ENCODE measurements at regions not wholly inside any gene's neighbourhood (a gene's known extent, or its start where the extent isn't known, plus 50 kb on each side); places are given as distances from the start of the nearest gene placed in this dataset.

DNA sequence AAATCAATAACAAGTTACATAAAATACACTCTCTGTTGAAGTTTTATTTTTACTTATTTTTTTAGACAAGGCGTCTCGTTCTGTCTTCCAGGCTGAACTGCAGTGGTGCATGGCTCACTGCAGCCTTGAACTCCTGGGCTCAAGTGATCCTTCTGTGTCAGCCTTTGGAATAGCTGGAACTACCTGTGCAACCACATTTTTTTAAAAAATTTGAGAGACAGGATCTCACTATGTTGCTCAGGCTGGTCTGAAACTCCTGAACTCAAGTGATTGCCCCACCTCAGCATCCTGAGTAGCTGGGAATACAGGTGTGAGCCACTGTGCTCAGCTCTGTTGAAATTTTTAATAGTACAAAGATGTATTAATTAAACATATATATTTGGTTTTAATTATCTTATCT lies 614.3 kb upstream of the ARRDC4 start:
- ATAC-seq (no peak), DNase-seq (ENCODE audit: low spot score) (no peak)
- H3K4me3 Mint-ChIP-seq, result no peak overlapping the region
- peaks cover 19% of the 10 kb centered on the region for H3K4me1 Mint-ChIP-seq
- POLR2A ChIA-PET, result no interaction called here
- CTCF ChIA-PET, result interaction anchor here (0.8 kb wide), 1 partner anchor 100 kb away, joined by 3 read pairs; no protein-coding TSS in a partner anchor
- H3K27me3 Mint-ChIP-seq (ENCODE audit: low read depth), result no peaks in the 10 kb centered on the region
- peaks cover 12% of the 10 kb centered on the region for H3K9me3 Mint-ChIP-seq
- peaks cover 13% of the 10 kb centered on the region for H3K36me3 Mint-ChIP-seq
- no peak overlapping the region for H3K27ac Mint-ChIP-seq
- TF ChIP-seq E2F1 (CRISPR knock-in tag; IDR thresholded peaks at IDR 0.05) (no peak), SP1 (CRISPR knock-in tag; conservative IDR thresholded peaks at IDR 0.05) (no peak), GRHL2 (CRISPR knock-in tag; IDR thresholded peaks at IDR 0.05; ENCODE audit: insufficient replicate concordance, severe bottlenecking) (no peak), NFE2L1 (CRISPR knock-in tag; IDR thresholded peaks at IDR 0.05) (no peak), TP53 (CRISPR knock-in tag; IDR thresholded peaks at IDR 0.05) (no peak), ZNF423 (CRISPR knock-in tag; IDR thresholded peaks at IDR 0.05) (no peak), MYBL2 (CRISPR knock-in tag; IDR thresholded peaks at IDR 0.05) (no peak), ZNF121 (CRISPR knock-in tag; IDR thresholded peaks at IDR 0.05) (no peak), FOXJ3 (CRISPR knock-in tag; IDR thresholded peaks at IDR 0.05; ENCODE audit: borderline replicate concordance) (no peak)
- TF ChIP-seq, protein P1, sequence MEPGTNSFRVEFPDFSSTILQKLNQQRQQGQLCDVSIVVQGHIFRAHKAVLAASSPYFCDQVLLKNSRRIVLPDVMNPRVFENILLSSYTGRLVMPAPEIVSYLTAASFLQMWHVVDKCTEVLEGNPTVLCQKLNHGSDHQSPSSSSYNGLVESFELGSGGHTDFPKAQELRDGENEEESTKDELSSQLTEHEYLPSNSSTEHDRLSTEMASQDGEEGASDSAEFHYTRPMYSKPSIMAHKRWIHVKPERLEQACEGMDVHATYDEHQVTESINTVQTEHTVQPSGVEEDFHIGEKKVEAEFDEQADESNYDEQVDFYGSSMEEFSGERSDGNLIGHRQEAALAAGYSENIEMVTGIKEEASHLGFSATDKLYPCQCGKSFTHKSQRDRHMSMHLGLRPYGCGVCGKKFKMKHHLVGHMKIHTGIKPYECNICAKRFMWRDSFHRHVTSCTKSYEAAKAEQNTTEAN (CRISPR knock-in tag; IDR thresholded peaks at IDR 0.05), result no peak
- TF ChIP-seq, protein P2, sequence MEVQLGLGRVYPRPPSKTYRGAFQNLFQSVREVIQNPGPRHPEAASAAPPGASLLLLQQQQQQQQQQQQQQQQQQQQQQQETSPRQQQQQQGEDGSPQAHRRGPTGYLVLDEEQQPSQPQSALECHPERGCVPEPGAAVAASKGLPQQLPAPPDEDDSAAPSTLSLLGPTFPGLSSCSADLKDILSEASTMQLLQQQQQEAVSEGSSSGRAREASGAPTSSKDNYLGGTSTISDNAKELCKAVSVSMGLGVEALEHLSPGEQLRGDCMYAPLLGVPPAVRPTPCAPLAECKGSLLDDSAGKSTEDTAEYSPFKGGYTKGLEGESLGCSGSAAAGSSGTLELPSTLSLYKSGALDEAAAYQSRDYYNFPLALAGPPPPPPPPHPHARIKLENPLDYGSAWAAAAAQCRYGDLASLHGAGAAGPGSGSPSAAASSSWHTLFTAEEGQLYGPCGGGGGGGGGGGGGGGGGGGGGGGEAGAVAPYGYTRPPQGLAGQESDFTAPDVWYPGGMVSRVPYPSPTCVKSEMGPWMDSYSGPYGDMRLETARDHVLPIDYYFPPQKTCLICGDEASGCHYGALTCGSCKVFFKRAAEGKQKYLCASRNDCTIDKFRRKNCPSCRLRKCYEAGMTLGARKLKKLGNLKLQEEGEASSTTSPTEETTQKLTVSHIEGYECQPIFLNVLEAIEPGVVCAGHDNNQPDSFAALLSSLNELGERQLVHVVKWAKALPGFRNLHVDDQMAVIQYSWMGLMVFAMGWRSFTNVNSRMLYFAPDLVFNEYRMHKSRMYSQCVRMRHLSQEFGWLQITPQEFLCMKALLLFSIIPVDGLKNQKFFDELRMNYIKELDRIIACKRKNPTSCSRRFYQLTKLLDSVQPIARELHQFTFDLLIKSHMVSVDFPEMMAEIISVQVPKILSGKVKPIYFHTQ (CRISPR knock-in tag; IDR thresholded peaks at IDR 0.05), result no peak
- TF ChIP-seq, protein P3, sequence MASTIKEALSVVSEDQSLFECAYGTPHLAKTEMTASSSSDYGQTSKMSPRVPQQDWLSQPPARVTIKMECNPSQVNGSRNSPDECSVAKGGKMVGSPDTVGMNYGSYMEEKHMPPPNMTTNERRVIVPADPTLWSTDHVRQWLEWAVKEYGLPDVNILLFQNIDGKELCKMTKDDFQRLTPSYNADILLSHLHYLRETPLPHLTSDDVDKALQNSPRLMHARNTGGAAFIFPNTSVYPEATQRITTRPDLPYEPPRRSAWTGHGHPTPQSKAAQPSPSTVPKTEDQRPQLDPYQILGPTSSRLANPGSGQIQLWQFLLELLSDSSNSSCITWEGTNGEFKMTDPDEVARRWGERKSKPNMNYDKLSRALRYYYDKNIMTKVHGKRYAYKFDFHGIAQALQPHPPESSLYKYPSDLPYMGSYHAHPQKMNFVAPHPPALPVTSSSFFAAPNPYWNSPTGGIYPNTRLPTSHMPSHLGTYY (CRISPR knock-in tag; IDR thresholded peaks at IDR 0.05), result no peak

GRCh38 chr15:97350813-97351212 lies 609.7 kb upstream of the ARRDC4 start:
- DNase-seq (ENCODE audit: low spot score), result no peak
- POLR2A ChIA-PET, result no interaction called here
- peaks cover 12% of the 10 kb centered on the region for H3K9me3 Mint-ChIP-seq
- peaks cover 13% of the 10 kb centered on the region for H3K36me3 Mint-ChIP-seq
- ATAC-seq, result peak; percentile 38
- peaks cover 45% of the 10 kb centered on the region for H3K4me1 Mint-ChIP-seq
- no peak overlapping the region for H3K4me3 Mint-ChIP-seq
- no peak overlapping the region for H3K27ac Mint-ChIP-seq
- CTCF ChIA-PET, result interaction anchor here (1.6 kb wide), 1 partner anchor 105 kb away, joined by 4 read pairs; no protein-coding TSS in a partner anchor
- H3K27me3 Mint-ChIP-seq (ENCODE audit: low read depth), result no peaks in the 10 kb centered on the region
- no peak for TF ChIP-seq MYBL2 (CRISPR knock-in tag; IDR thresholded peaks at IDR 0.05)
- TF ChIP-seq, protein P2 (CRISPR knock-in tag; IDR thresholded peaks at IDR 0.05), result no peak
- TF ChIP-seq, protein P4, sequence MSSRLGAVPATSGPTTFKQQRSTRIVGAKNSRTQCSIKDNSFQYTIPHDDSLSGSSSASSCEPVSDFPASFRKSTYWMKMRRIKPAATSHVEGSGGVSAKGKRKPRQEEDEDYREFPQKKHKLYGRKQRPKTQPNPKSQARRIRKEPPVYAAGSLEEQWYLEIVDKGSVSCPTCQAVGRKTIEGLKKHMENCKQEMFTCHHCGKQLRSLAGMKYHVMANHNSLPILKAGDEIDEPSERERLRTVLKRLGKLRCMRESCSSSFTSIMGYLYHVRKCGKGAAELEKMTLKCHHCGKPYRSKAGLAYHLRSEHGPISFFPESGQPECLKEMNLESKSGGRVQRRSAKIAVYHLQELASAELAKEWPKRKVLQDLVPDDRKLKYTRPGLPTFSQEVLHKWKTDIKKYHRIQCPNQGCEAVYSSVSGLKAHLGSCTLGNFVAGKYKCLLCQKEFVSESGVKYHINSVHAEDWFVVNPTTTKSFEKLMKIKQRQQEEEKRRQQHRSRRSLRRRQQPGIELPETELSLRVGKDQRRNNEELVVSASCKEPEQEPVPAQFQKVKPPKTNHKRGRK (CRISPR knock-in tag; IDR thresholded peaks at IDR 0.05; ENCODE audit: borderline replicate concordance), result no peak
- no peak for TF ChIP-seq CTCF (IDR thresholded peaks at IDR 0.05)
- no peak for TF ChIP-seq ZNF121 (CRISPR knock-in tag; IDR thresholded peaks at IDR 0.05)
- TF ChIP-seq, protein P5, sequence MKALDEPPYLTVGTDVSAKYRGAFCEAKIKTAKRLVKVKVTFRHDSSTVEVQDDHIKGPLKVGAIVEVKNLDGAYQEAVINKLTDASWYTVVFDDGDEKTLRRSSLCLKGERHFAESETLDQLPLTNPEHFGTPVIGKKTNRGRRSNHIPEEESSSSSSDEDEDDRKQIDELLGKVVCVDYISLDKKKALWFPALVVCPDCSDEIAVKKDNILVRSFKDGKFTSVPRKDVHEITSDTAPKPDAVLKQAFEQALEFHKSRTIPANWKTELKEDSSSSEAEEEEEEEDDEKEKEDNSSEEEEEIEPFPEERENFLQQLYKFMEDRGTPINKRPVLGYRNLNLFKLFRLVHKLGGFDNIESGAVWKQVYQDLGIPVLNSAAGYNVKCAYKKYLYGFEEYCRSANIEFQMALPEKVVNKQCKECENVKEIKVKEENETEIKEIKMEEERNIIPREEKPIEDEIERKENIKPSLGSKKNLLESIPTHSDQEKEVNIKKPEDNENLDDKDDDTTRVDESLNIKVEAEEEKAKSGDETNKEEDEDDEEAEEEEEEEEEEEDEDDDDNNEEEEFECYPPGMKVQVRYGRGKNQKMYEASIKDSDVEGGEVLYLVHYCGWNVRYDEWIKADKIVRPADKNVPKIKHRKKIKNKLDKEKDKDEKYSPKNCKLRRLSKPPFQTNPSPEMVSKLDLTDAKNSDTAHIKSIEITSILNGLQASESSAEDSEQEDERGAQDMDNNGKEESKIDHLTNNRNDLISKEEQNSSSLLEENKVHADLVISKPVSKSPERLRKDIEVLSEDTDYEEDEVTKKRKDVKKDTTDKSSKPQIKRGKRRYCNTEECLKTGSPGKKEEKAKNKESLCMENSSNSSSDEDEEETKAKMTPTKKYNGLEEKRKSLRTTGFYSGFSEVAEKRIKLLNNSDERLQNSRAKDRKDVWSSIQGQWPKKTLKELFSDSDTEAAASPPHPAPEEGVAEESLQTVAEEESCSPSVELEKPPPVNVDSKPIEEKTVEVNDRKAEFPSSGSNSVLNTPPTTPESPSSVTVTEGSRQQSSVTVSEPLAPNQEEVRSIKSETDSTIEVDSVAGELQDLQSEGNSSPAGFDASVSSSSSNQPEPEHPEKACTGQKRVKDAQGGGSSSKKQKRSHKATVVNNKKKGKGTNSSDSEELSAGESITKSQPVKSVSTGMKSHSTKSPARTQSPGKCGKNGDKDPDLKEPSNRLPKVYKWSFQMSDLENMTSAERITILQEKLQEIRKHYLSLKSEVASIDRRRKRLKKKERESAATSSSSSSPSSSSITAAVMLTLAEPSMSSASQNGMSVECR (CRISPR knock-in tag; IDR thresholded peaks at IDR 0.05; ENCODE audit: borderline replicate concordance), result no peak
- no peak for TF ChIP-seq RELA (CRISPR knock-in tag; IDR thresholded peaks at IDR 0.05; ENCODE audit: borderline replicate concordance)
- TF ChIP-seq TEAD4 (CRISPR knock-in tag; IDR thresholded peaks at IDR 0.05), result no peak

Measured in WTC11 (cell line).